Right lobe of liver (tissue), 6 donors: ENCODE measurements at regions not wholly inside any gene's neighbourhood (a gene's known extent, or its start where the extent isn't known, plus 50 kb on each side); places are given as distances from the start of the nearest gene placed in this dataset.
A peak's percentile ranks its signal among the peaks of the same experiment; 100 is the strongest.
"Not testable (repeated sequence)": the region's sequence is repeated elsewhere in the genome, so short reads cannot be mapped to it uniquely, and the experiment has no call there.

ENCODE experiments used
- ATAC-seq, 4 donors: fragments of 200-7000 bp; cut with Tn5 transposase; one replicate each; pipeline ENCODE4 v1.9.1; 2020; ENCODE audit warnings: mild to moderate bottlenecking in 4 of 4, moderate library complexity in 4 of 4
- DNase-seq, 3 donors: peaks; one replicate each; pipeline ENCODE4 v3.0.0-alpha.2; 2020
- H3K27ac ChIP-seq, 3 donors: fragments of 200-600 bp; one replicate each; pipeline ENCODE4 v1.8.0; 2022
- H3K27me3 ChIP-seq, 2 donors: fragments of 200-600 bp; one replicate each; pipeline ENCODE4 v1.8.0; 2022
- H3K36me3 ChIP-seq, 4 donors: fragments of 200-600 bp; sonication (generic) in 1 of 4; one replicate each; pipeline versions ENCODE4 v1.5.1 to v1.8.0; 2017 to 2022; ENCODE audit warnings: control low read depth in 1 of 4
- H3K4me1 ChIP-seq, 4 donors: fragments of 200-600 bp; sonication (generic) in 1 of 4; one replicate each; pipeline versions ENCODE4 v1.5.1 to v1.8.0; 2017 to 2022; ENCODE audit warnings: control low read depth in 1 of 4
- H3K4me3 ChIP-seq, 3 donors: fragments of 200-600 bp; one replicate each; pipeline ENCODE4 v1.8.0; 2022
- H3K9me3 ChIP-seq, 4 donors: fragments of 200-600 bp; sonication (generic) in 1 of 4; one replicate each; pipeline versions ENCODE4 v1.5.1 to v1.8.0; 2017 to 2022; ENCODE audit warnings: control low read depth in 1 of 4
- CTCF ChIP-seq, 4 donors: fragments of 200-600 bp in 3 of 4; fragments of 450-650 bp in 1 of 4; IDR thresholded peaks; one replicate each; pipeline versions ENCODE4 v1.5.1 to v1.8.0; 2016 to 2022; ENCODE audit warnings: antibody characterized with exemption in 4 of 4, mild to moderate bottlenecking in 2 of 4
- POLR2A ChIP-seq: fragments of 450-650 bp; IDR thresholded peaks from one replicate; pipeline ENCODE4 v1.6.1; 2017; ENCODE audit warnings: antibody characterized with exemption, mild to moderate bottlenecking
- WGBS: methylation state at CpG from one replicate; pipeline ENCODE4 v1.1.6; 2018; ENCODE audit warnings: low coverage, low lambda C conversion rate; ENCODE audit not compliant: insufficient coverage; ENCODE audit errors: missing lambda C conversion rate; 5-methylcytosine and 5-hydroxymethylcytosine counted together
- intact Hi-C, 2 donors: fragments of 100-400 bp; cut with DNase I; formaldehyde crosslinking; loops; one replicate each; pipeline versions ENCODE4 v1.11.2 to v1.14.1; 2022
- donor health status: DM: no; HTN: yes; CAD: no.
- donor health status: DM: no; HTN: no; CAD: no.
- donor health status: DM: no; HTN: no; CAD: no.
- donor health status: DM: no; HTN: yes; CAD: no.
- donor health status: DM: no; HTN: yes; CAD: no.

- Histone ChIP-seq H3K36me3 (peaks cover 0 to 39% (median 0%) of the 10 kb centered on the region in 4 donors), H3K9me3 (no peaks in the 10 kb centered on the region), H3K4me1 (peaks cover 0 to 9% (median 3%) of the 10 kb centered on the region in 4 donors), H3K4me3 (no peak overlapping the region), H3K27me3 (no peaks in the 10 kb centered on the region), H3K27ac (no peak overlapping the region)
- no peak for DNase-seq
- ATAC-seq, result peak; percentile 33 to 88 (median 52)
- TF ChIP-seq POLR2A (no peak), CTCF (IDR thresholded peaks at IDR 0.05) (no peak)
- WGBS, result 81% methylated on average over 1 of the region's 1 CpG
- intact Hi-C loops, result no loop called here
Observed at GRCh38 chr3:189003410-189003809, 168.4 kb upstream of the TPRG1 start.

- Histone ChIP-seq H3K4me3 (no peak overlapping the region), H3K4me1 (no peaks in the 10 kb centered on the region), H3K36me3 (peaks cover 0 to 2% (median 0%) of the 10 kb centered on the region in 4 donors), H3K9me3 (no peaks in the 10 kb centered on the region), H3K27me3 (no peaks in the 10 kb centered on the region), H3K27ac (no peak overlapping the region)
- ATAC-seq (no peak), DNase-seq (no peak)
- TF ChIP-seq CTCF (IDR thresholded peaks at IDR 0.05) (no peak), POLR2A (no peak)
- intact Hi-C loops, result no loop called here
Observed at GRCh38 chr3:189013224-189013888, 158.4 kb upstream of the TPRG1 start.

GRCh38 chr3:189014526-189014925 lies 157.2 kb upstream of the TPRG1 start:
- no peak overlapping the region for H3K27ac ChIP-seq
- intact Hi-C loops, result no loop called here
- TF ChIP-seq CTCF (IDR thresholded peaks at IDR 0.05) (no peak), POLR2A (no peak)
- no peaks in the 10 kb centered on the region for H3K36me3 ChIP-seq
- H3K4me3 ChIP-seq, result no peak overlapping the region
- no peaks in the 10 kb centered on the region for H3K4me1 ChIP-seq
- DNase-seq, result no peak
- no peaks in the 10 kb centered on the region for H3K9me3 ChIP-seq
- H3K27me3 ChIP-seq, result no peaks in the 10 kb centered on the region
- ATAC-seq, result no peak

- DNase-seq, H3K4me1 ChIP-seq, H3K9me3 ChIP-seq, H3K4me3 ChIP-seq, ATAC-seq, intact Hi-C loops, H3K27me3 ChIP-seq, H3K27ac ChIP-seq: not testable (repeated sequence)
- peaks cover 0 to 16% (median 12%) of the 10 kb centered on the region in 4 donors for H3K36me3 ChIP-seq
- 86% methylated on average over 16 of the region's 39 CpGs for WGBS
Observed at GRCh38 chr3:189022576-189023466, 148.9 kb upstream of the TPRG1 start.

GRCh38 chr3:189025866-189026265 lies 145.9 kb upstream of the TPRG1 start:
- H3K4me3 ChIP-seq, result no peak overlapping the region
- no peaks in the 10 kb centered on the region for H3K27me3 ChIP-seq
- WGBS, result 100% methylated on average over 2 of the region's 2 CpGs
- TF ChIP-seq CTCF (IDR thresholded peaks at IDR 0.05) (no peak), POLR2A (no peak)
- H3K36me3 ChIP-seq, result peaks cover 0 to 16% (median 12%) of the 10 kb centered on the region in 4 donors
- intact Hi-C loops, result no loop called here
- H3K9me3 ChIP-seq, result no peaks in the 10 kb centered on the region
- no peaks in the 10 kb centered on the region for H3K4me1 ChIP-seq
- ATAC-seq (no peak), DNase-seq (no peak)
- H3K27ac ChIP-seq, result no peak overlapping the region
